HG03354 (cell line): ENCODE measurements at regions not wholly inside any gene's neighbourhood (a gene's known extent, or its start where the extent isn't known, plus 50 kb on each side); places are given as distances from the start of the nearest gene placed in this dataset.

Experiments
- ATAC-seq: cut with Tn5 transposase; IDR thresholded peaks from one replicate; pipeline ENCODE4 v1.9.1; 2021; ENCODE audit warnings: mild to moderate bottlenecking; ENCODE audit not compliant: unreplicated experiment, poor library complexity, severe bottlenecking

DNA sequence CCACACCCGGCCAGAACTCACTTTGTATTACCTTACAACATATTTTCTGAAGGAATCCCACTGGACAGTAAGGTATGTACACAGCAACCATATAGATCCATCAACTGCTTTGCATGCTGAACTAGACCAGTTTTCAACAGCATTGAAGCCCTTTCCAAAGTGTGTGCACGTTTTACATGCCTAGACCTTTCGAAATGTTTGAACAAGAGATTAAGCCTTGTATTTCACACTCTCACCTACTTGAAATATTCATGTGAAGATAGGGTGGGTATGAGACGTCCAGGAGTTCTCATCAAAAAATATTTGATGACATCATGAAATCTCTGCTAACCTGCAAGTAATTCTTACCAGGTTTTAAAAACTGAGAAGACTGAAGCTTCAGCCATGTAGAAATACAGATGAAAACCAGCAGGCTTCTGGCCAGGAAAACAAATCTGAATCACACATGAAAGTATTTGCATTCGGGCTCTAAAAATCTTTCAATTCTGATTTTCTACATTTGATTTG is 387.0 kb upstream of the PSMD7 start:
- no peak for ATAC-seq

DNA sequence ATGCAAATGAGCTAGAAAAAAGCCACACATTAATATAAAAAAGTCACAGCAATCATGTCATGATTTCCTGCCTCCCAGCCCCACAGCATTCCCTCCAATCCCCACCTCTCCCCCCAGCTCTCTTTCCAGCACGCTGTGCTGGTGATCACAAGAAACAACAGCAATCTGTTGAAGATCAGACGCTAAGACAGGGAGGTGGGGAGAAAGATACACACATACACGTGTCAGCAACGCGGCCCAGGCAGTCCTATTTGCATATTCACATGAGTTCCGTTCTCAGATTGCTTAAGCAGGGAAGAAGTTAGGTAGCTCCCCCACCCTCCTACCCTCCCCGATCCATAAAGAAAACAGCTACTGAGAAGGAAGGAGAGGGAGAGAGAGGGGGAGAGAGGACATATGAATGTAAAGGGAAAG is 405.5 kb upstream of the PSMD7 start:
- ATAC-seq, result peak; percentile 57

DNA sequence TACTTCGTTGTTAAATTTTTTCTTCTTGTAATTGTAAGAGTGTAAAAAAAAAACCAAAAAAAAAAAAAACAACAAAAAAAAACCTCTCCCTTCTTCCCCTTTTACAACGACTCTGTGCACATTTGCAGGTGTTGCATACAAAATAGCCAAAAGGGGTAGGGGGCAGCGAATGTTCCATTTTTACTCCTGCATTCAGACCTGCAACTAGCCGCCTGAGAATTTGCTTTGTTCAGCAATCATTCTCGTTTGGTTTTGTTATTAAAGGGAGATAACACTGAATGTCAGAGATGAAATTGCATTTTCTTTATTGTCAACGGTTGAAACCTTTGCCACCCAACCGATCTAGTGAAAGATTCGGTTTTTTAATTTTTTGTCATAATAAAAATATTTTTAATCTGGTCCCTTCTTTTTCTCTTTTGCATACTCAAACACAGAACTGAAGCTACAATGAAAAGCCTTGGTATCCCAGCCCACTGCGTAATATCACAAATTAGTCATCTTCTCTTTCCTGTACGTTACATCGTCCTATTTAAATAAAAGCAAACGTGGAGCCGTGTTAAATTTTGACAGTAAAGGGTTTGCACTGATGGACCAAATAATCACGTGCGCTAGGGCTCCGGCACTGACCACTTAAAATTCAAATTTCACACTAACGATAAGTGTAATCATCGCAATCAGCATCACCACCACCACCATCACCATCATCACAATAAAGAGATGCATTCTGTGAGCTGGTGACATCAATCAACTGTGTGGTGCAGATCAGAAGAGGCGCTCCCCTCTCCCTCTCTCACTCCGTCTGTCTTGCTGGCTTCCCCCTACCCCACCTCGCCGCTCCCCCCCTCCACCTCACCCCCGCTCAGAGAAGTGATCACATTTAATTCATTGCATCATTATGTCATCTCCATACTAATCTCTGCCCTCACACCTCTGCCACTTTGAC is 406.2 kb upstream of the PSMD7 start:
- ATAC-seq, result peak; percentile 20

DNA sequence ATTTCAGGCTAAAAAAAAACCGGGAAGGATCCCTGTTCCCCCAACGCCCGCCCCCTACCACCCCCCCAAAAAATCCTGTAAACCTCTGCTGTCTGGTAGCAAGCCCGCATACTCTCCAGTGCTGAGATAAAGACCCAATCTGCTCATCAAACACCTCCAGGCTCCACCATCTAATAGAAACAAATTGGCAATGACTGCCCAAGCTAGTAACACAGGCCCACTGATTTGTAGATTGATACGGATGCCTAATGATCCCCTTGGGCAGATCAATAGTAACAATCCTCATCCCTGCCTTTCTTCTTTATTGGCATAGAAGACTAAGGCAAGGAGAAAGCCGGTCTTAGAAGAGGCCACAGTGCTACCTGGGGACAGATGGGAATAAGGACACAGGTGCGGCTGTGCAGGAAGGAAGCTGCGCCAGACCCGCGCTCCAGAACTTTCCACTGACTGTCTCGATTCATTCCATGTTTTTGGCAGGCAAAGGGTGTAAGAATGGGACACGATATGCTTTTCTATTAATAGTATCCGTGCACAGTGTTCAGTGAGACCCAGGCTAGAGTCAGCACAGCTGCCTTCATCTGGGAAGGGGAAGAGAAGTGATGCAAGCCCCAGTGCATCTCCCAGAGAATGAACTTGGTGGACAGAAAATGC is 407.6 kb upstream of the PSMD7 start:
- ATAC-seq, result no peak

DNA sequence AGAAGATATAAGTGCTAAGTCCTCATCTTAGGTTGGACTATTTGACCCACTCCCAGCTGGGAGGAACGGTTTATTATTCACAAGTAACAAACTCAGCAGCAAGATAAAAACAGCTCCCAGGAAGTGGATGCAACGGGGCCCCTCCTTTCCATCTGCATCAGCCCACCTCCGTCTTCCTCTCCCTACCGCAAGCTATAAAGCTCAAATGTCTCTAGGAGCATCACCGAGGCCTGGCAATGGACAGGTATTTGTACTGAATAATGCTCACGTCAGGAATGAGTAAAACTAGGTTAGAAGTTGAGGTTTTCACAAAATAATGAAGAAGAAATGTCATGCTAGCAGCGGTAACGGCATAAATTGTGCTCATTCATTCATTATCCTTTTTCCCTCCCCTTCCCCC is 408.7 kb upstream of the PSMD7 start:
- ATAC-seq, result no peak

DNA sequence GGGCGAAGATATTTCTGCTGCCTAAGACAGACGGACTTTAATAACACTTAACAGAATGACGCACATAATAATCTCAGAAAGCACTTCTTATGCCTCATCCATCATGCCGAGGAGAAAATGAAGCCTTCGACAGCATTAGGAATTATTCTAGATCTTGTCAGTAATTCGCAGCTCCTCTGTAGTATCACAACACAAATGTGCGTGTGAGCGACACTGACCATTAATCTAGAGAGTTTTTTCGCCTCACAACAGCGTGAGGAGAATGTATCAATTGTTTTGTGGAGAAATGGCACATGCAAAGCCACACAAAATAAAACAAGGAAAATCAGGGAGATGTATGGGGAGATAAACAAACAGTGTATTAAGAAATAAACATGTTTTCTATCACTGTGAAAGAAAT is 410.2 kb upstream of the PSMD7 start:
- no peak for ATAC-seq

DNA sequence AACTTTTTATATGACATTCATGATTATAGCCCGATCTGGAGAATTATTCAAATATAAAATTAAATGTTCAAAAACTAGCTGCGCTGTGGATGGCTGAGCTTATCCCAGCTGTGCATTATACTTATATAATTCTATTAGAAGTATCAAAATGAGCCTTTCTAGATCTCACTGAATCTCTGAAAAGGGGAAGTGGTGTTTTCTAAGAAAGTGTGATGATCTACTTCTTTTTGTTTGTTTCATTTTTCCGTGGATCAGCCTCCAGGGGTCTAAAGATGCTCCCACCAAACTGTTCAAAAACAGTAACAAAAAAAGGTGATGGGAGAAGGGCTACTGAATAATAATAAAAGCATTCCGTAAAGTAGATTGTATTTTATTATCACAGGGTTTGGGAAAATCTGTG is 411.3 kb upstream of the PSMD7 start:
- no peak for ATAC-seq

DNA sequence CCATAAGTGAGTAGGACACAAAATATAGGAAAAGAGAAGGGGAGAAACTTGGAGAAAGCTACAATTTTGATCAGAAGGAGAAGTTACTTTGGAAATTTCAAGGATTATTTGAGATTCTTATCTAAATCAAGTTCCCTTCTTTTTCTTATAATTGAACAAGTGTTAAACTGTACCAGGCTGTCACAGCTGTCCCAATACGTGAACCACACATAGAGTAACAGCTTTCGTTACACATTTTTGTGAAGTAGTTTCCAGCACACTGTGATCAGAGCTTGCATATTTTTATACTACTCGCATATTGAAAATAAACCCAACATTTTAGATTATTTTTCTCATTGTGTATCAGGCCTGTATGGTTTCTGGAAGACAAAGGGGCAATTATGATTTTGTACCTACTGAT is 412.8 kb upstream of the PSMD7 start:
- no peak for ATAC-seq

DNA sequence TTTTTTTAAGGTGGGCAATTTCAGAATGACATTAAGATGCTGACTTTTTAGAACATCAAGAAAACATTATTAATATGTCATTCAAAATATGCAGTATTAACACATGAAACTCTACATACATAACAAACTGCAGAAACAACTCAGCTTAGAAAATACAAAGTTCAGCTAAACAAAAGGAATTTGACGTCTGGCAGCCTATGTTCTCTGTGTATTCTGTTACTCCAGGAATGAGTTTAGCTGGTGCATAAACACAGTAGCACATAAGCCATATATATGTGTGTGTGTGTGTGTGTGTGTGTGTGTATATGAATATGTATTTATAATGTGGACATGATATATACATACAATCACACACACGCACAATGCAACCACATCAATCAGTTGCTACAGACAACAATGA is 413.5 kb upstream of the PSMD7 start:
- ATAC-seq, result no peak

DNA sequence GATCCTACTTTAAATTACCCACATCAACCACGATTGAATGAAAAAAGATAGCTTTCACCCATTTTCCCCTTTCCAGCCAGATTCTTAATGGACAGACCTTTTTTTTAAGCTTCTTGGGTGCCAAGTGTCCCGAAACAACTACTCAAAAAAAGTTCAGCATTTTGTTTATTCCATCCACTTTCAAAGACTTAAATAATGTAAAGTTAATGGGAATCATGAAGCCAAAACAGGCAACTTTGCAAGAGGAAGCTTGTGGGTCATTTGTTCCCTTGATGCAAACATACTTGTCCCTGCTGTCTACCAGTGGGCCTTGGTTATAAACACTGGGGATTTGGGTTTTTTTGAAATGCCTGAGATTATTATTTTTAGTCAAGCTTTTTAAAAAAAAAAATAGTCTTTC is 414.0 kb upstream of the PSMD7 start:
- ATAC-seq, result no peak

DNA sequence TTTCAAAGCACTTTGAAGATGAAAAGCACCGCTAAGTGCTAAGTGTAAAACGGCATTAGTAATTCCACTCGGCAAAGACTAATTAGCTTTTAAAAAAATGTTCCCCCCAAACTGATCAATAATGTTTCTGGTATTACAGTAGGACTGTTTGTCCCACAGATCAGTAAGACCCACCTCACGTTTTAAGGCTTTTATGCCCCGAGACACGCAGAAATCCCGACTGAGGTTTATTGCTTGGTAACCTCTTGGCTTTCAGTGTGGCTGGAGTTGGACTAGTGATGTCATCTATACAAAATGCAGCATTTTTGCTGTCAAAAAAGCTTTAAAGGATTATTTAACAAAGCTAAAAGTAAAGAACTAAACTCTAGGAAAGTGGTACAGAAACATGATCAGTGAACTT is 414.6 kb upstream of the PSMD7 start:
- ATAC-seq, result no peak

DNA sequence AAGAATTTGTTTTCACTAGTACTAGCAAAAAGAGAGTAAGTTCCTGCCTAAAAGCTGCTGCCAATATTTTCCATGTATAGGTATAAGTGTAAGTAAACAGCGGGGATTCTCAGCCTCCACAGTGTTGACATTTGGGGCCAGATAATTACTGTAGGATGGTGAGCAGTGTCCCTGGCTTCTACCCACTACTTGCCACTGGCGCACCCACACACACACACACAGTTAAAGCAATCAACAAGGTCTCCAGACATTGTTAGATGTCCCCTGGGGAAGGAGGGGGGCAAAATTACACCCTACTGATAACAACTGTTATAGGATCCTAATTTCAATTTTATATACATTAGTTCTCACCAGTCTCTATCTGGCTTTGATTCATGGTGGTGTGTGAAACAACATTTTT is 417.0 kb upstream of the PSMD7 start:
- no peak for ATAC-seq

DNA sequence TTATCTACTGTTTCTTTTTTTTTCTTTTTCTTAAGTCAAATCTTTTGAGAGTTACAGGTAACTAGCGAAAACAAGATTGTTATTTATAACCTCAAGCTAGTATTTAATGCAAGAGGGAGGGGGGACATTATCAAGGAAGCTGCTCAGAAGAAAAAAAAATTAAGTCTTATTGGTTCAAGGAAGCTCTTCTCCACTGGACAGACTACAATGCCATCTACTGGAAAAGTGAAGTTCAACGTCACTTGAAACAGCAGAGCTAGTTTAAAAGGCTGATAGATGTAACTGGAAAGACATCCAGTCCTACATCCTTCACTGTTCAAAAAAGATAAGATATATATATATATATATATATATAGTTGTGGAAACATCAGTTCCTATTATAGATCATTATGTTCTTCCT is 418.0 kb upstream of the PSMD7 start:
- no peak for ATAC-seq

DNA sequence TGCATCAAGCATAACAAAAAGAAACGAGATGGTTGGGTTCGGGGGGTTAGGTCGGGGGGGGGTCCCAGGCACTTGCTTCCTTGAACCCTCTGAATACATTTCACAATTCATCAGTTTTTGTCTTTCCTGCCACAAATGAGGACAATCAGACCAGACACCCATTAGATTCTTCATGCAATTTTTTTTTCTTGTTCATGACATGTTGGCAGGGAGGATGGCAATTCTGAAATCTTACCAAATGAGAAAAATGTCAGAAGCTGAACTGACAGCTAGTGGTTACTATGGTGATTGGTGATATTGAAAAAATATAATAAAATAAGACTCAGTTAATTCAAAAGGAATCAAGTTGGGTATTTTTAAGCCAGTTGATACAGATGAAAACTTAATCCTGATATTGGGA is 419.5 kb upstream of the PSMD7 start:
- ATAC-seq, result no peak

DNA sequence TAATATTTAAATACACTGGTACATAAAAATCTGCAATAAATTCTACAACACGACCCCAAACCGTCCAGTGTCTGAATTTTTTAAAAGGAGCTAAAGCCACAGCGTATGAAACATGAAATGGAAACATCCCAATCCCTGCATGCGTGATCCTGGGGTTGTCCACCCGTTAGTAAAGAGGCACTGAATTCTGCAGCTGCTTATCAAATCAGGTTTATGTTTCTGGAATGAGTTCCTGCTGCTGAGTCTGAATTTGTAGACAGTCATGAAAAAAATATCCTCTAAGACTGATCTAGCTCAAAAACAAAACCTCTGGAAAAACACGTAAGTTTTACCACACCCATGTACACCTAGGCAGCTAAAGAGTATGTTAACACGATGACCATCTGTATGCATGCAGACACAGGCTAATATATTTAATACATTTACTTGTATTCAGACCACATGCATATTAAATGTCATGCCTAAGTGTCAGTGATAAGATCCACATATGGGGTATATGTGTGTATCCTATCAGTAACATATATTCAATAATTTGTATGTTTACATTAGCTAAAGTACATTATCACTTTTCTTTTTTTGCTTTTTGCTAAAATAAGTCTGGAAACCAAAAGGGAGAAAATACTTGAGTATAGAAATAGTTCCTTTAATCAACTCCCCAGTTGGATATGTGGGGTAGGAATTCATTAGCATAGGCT is 420.5 kb upstream of the PSMD7 start:
- no peak for ATAC-seq

DNA sequence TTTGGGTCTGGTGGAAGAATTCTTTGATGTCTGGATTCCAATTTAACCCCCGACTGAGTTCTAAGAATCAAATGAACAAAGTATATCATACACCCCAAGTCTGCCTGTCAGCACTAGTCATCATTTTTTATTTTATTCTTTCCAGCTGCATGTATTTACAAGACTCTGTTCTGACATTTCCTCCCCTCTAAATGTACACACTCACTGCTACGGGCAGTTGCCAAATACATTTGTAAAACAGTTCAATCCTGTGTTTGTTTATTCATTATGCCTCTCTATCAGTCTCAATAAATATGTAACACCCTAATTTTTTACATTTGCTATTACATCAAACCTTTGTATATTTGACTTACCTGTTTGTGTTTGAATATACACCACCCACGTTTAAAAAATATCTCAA is 422.3 kb upstream of the PSMD7 start:
- no peak for ATAC-seq

DNA sequence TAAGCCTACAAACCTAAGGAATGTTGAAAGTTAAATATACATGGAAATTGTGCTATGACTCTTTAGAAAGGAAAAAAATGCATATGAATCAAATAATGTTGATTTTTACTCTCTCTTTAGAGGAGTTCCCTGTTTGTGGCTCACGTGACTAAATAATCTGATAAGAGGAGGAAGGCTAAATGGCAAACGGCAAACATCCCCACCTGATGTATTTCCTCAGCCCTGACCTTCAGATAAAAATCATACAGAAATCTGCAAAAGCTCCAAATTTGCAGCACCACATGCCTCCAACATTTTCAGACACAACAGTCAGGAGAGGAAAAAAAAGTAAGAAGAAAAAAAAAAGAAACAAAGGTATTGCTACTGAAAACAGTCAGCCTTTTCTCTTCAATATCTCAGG is 423.0 kb upstream of the PSMD7 start:
- no peak for ATAC-seq

DNA sequence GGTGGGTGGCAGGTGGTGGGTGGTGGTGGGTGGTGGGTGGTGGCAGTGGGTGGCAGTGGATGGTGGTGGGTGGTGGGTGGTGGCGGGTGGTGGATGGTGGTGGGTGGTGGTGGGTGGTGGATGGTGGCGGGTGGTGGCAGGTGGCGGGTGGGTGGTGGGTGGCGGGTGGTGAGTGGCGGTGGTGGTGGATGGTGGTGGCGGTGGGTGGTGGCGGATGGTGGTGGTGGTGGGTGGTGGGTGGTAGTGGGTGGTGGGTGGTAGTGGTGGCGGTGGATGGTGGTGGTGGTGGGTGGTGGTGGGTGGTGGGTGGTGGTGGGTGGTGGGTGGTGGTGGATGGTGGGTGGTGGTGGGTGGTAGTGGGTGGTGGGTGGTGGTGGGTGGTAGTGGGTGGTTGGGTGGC is 423.8 kb upstream of the PSMD7 start:
- ATAC-seq, result no peak

DNA sequence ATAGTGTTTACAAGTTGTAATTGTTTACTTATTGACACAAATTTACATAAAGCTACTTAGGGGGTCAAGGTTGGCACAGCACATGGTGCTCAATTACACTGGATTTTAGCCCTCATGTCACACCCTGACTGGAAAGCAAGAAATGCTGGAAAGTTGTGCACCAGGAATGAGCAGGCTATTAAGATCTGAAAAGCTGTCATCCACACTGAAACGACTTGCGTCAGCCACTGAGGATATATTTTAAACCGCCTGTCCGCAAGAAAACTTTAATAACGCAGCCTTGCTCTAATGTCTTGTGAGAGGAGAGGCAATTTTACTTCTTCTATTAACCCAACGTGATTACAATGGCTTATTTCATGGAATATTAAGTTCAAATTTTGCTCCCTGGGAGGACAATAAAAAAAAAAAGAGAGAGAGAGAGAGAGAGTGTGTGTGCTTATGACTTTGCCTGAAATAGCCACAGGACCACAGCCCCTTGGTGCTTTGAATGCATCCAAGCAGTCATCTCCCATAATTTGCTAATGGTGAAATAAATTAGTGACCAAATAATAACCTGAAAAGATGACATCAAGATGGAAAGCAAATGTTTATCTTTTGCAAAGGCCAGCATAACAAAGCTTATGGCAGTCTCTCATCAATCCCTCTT is 425.4 kb upstream of the PSMD7 start:
- ATAC-seq, result no peak

DNA sequence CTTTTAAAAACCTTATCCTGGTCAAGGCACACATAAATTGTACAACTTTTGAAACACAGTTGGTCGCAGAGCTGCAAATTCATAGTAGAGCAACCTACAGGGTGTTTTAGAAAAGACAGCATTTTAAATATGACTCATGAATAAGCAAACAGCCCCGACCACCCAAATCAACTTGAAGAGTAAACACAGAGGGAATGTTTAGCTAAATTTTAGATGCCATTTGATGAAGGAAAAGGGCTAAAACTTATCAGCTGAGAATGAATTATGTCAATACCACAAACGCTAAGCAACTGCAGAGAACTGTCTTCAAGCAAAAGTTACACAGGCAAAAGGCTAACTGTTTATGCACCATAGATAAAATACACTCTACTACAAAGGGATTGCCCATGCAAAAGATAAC is 427.5 kb upstream of the PSMD7 start:
- ATAC-seq, result no peak
